ENCODE measurements at regions not wholly inside any gene's neighbourhood (a gene's known extent, or its start where the extent isn't known, plus 50 kb on each side); places are given as distances from the start of the nearest gene placed in this dataset.
A peak's percentile ranks its signal among the peaks of the same experiment; 100 is the strongest.

DNA sequence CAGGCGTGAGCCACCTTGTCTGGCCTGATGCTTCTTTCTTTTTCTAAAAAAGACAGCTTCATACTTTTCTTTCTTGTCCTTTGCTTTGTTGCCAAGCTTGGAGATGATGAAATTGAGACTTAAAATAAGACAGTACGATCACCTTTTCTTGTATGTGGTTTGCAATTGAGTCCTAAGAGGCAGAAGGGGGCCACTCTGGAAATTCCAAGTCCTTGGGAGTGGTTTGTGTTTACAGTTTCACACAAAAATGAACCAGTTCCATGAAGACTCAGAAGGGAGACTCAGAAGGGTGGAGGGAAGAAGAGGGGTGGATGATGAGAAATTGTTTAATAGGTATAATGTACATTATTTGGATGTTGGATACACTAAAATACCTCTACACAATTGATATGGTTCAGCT is 70.7 kb upstream of the TNS3 start:
- 86% methylated on average over 1 of the region's 2 CpGs; no CpG with 5 or more reads in 1 of the 2 experiments for WGBS, 2 experiments (ENCODE audit: insufficient coverage in 2 of 2)
- Histone ChIP-seq H3K4me1 (ENCODE audit: control insufficient read depth, insufficient read depth, low read length, poor library complexity, severe bottlenecking) (peaks cover 4% of the 10 kb centered on the region), H3K4me3 (ENCODE audit: extremely low read depth, insufficient read depth, low read length, poor library complexity, severe bottlenecking) (no peak overlapping the region), H3K9me3 (ENCODE audit: control insufficient read depth, low read length) (no peaks in the 10 kb centered on the region), H3K27ac (ENCODE audit: low read depth, low read length, severe bottlenecking) (no peak overlapping the region), H3K36me3 (ENCODE audit: control insufficient read depth, insufficient read depth, low read length) (no peaks in the 10 kb centered on the region)

DNA sequence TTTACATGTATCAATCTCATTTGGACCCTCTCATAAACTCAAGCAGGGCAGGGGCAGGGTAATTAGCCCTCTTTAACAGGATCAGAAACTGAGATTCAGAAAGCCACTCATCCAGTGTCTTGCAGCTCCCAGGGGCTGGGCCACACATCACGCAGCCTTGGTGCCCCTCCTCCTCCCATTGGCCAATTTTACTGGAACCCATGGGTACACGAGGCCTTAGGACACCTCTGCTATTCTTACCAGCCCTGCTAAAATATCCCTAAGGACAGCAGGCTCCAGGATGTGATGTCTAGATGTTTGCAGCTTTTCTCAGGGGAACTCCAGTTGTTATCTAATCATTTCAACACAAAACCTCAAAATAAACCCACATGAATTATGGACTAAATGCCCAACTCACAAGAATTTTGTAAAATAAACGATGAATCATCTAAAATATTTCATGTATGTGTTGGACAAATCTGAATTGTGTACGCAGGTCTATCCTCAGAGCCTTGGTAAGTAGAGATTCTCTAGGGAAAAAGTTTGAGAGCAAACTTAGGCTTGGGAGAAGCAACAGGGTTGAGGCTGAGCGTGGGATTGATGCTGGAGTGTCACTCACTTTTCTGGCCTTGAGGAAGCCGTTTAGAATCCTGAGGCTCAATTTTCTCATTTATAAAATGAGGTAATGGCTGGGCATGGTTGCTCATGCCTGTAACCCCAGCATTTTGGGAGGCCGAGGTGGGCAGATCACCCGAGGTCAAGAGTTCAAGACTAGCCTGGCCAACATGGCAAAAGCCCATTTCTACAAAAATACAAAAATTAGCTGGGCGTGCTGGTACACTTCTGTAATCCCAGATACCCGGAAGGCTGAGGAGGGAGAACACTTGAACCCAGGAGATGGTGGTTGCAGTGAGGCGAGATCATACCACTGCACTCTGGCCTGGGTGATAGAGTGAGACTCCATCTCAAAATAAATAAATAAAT is 69.7 kb upstream of the TNS3 start:
- Histone ChIP-seq H3K27ac (ENCODE audit: low read depth, low read length, severe bottlenecking) (no peak overlapping the region), H3K4me1 (ENCODE audit: control insufficient read depth, insufficient read depth, low read length, poor library complexity, severe bottlenecking) (peaks cover 4% of the 10 kb centered on the region), H3K4me3 (ENCODE audit: extremely low read depth, insufficient read depth, low read length, poor library complexity, severe bottlenecking) (no peak overlapping the region), H3K36me3 (ENCODE audit: control insufficient read depth, insufficient read depth, low read length) (no peaks in the 10 kb centered on the region), H3K9me3 (ENCODE audit: control insufficient read depth, low read length) (no peaks in the 10 kb centered on the region)
- 87 to 90% methylated on average over 5 to 6 of the region's 11 CpGs for WGBS, 2 experiments (ENCODE audit: insufficient coverage in 2 of 2)

DNA sequence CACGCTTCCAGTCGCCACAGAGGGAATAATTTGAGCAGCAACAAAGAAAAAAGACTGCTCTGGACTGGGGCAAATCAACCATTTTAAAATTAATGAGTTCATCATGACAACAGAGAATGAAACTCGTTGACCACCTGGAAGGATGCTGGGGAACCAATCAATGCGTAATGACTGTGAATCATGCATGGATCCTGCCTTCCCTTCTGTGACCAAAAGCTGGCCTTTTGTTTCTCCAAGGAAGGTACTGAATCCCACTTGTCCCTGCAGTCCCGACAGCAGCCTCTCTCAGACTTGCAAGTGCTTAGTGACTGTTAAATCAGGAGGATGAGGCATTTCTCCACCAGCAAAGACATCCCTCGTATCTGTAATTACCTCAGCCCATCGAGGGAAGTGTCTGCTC is 68.0 kb upstream of the TNS3 start:
- no peaks in the 10 kb centered on the region for H3K36me3 ChIP-seq (ENCODE audit: control insufficient read depth, insufficient read depth, low read length)
- 81 to 84% methylated on average over 6 to 7 of the region's 7 CpGs for WGBS, 2 experiments (ENCODE audit: insufficient coverage in 2 of 2)
- H3K27ac ChIP-seq (ENCODE audit: low read depth, low read length, severe bottlenecking), result no peak overlapping the region
- H3K4me3 ChIP-seq (ENCODE audit: extremely low read depth, insufficient read depth, low read length, poor library complexity, severe bottlenecking), result no peak overlapping the region
- H3K9me3 ChIP-seq (ENCODE audit: control insufficient read depth, low read length), result no peaks in the 10 kb centered on the region
- H3K4me1 ChIP-seq (ENCODE audit: control insufficient read depth, insufficient read depth, low read length, poor library complexity, severe bottlenecking), result peaks cover 4% of the 10 kb centered on the region

DNA sequence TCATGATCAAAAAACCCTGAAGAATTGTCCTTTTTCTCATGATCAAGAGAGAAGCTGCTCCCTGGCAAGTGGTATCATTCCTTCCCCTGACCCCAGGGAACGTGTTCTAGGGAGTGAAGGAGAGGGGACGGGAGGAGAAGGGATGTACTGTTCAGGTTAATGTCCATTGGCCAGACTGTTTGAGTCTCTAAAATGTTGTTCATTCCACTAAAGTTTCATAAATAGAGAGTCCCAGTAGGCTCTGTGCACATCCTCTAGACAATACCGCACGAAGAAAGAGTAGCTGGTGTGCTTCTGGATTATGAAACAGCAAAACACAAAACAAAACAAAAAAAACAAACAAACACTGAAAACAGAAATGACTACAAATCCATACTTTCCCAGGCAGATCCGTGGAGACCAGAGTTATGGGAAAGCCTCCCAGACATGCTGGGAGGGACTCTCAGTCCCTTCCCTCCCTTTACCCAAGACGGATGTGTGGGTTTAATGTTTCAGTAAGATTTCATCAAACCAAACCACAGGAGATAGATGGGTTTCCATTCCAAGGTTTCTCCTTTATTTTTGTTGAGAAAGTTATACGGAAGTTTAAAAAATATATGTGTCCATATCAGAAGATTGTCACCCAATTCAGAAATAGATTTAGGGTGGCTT is 66.5 kb upstream of the TNS3 start:
- no peaks in the 10 kb centered on the region for H3K9me3 ChIP-seq (ENCODE audit: control insufficient read depth, low read length)
- peak overlapping the region; percentile 43 for H3K27ac ChIP-seq (ENCODE audit: low read depth, low read length, severe bottlenecking)
- H3K4me1 ChIP-seq (ENCODE audit: control insufficient read depth, insufficient read depth, low read length, poor library complexity, severe bottlenecking), result no peaks in the 10 kb centered on the region
- 83 to 100% methylated on average over 2 of the region's 7 CpGs for WGBS, 2 experiments (ENCODE audit: insufficient coverage in 2 of 2)
- H3K36me3 ChIP-seq (ENCODE audit: control insufficient read depth, insufficient read depth, low read length), result no peaks in the 10 kb centered on the region
- H3K4me3 ChIP-seq (ENCODE audit: extremely low read depth, insufficient read depth, low read length, poor library complexity, severe bottlenecking), result no peak overlapping the region

DNA sequence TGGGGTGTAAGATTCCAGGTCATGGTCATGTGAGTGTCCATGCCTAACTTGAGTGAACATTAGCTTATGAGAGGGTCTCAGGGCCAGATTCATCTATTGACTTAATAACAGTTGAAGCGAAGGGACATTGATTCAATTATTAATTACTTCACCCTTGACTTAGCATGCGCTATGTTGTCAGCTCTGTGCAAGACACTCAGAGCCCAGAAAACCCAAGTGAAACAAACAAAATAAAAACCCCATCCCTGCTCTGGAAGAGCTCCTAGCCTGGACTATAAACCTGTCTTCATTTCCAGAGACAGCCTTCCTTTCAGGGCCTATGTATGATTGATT is 66.0 kb upstream of the TNS3 start:
- H3K36me3 ChIP-seq (ENCODE audit: control insufficient read depth, insufficient read depth, low read length), result no peaks in the 10 kb centered on the region
- no peaks in the 10 kb centered on the region for H3K9me3 ChIP-seq (ENCODE audit: control insufficient read depth, low read length)
- peak overlapping the region; percentile 43 for H3K27ac ChIP-seq (ENCODE audit: low read depth, low read length, severe bottlenecking)
- 100% methylated on average over 1 of the region's 2 CpGs for WGBS, 2 experiments (ENCODE audit: insufficient coverage in 2 of 2)
- H3K4me3 ChIP-seq (ENCODE audit: extremely low read depth, insufficient read depth, low read length, poor library complexity, severe bottlenecking), result no peak overlapping the region
- H3K4me1 ChIP-seq (ENCODE audit: control insufficient read depth, insufficient read depth, low read length, poor library complexity, severe bottlenecking), result no peaks in the 10 kb centered on the region

DNA sequence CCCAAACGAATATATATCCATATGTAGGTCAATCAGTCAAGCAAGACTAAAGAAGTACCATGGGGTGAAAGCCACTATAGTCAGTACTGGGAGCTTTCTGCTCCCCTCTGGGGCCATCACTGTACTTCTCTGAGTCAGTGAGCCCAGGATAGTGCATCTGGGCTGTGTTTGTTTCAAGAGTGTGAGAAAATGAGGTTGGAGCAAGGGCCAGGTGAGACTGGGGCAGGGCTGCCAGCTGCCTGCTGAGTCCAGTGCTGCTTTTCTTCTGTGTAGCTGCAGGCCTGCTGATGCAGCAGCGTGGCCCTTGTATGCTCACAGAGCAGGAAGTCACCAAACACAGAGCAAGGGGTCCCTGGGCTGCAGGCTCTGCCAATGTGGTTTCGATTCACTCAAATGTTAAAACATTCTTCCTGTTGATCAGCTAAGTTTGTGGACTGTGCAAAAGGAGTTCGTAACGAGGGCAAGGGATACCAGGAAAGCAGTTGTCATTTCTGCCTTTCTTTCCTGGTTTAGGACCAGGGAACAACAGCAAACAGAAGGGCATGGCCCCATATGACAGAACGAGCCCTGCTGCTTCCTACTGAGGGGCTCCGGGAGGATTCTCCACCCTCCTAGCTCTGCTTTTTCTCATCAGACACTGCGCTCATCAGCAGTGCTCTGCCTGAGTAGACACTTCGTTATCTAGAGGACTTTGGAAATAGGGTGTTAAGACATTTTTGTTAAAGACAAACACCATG is 65.4 kb upstream of the TNS3 start:
- Histone ChIP-seq H3K4me1 (ENCODE audit: control insufficient read depth, insufficient read depth, low read length, poor library complexity, severe bottlenecking) (no peaks in the 10 kb centered on the region), H3K36me3 (ENCODE audit: control insufficient read depth, insufficient read depth, low read length) (no peaks in the 10 kb centered on the region), H3K27ac (ENCODE audit: low read depth, low read length, severe bottlenecking) (peak overlapping the region; percentile 43), H3K4me3 (ENCODE audit: extremely low read depth, insufficient read depth, low read length, poor library complexity, severe bottlenecking) (no peak overlapping the region), H3K9me3 (ENCODE audit: control insufficient read depth, low read length) (no peaks in the 10 kb centered on the region)
- WGBS, 2 experiments (ENCODE audit: insufficient coverage in 2 of 2), result 77 to 83% methylated on average over 6 to 7 of the region's 9 CpGs

DNA sequence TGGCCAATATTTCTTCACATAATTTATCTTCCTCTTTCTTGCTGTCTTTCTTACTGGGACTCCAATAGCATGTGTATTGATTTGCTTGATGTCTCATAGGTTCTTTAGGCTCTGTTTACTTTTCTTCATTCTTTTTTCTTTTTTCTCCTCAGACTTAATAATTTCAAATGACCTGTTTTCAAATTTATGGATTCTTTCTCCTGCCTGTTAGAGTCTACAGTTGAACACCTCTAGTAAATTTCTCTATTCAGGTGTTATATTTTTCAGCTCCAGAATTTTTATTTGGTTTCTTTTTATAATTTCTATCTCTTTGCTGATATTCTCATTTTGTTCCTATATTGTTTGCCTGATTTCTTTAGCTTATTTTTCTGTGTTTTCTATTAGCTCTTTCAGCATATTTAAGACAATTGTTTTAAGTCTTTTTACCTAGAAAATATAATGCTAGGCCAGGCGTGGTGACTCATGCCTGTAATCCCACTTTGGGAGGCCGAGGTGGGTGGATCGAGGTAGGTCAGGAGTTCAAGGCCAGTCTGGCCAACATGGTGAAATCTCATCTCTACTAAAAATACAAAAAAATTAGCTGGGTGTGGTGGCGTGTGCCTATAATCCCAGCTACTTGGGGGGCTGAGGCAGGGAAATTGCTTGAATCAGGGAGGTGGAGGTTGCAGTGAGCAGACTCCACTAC is 61.9 kb upstream of the TNS3 start:
- Histone ChIP-seq H3K4me3 (ENCODE audit: extremely low read depth, insufficient read depth, low read length, poor library complexity, severe bottlenecking) (no peak overlapping the region), H3K27ac (ENCODE audit: low read depth, low read length, severe bottlenecking) (no peak overlapping the region)
- 100% methylated on average over 1 of the region's 4 CpGs; no CpG with 5 or more reads in 1 of the 2 experiments for WGBS, 2 experiments (ENCODE audit: insufficient coverage in 2 of 2)

DNA sequence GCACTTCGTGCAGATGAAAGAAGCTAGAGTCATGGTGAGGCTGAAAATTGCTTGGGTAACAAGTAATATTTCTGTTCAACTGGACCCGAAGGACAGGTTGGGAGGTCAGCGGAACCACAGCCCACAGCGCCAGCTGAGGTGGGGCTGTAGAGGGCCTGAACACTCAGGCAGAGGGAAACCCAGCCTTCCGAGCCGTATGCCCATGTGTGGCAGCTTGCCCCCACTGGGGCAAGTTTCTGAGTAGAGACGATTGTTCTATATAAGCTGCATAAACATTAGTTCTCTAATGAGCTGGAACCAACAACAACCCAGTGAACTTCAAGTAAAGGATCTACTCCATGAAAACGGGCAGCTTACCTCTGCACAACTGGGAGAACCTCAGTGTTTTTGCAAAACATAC is 58.4 kb upstream of the TNS3 start:
- Histone ChIP-seq H3K4me1 (ENCODE audit: control insufficient read depth, insufficient read depth, low read length, poor library complexity, severe bottlenecking) (peaks cover 17% of the 10 kb centered on the region), H3K9me3 (ENCODE audit: control insufficient read depth, low read length) (no peaks in the 10 kb centered on the region), H3K27ac (ENCODE audit: low read depth, low read length, severe bottlenecking) (no peak overlapping the region), H3K36me3 (ENCODE audit: control insufficient read depth, insufficient read depth, low read length) (no peaks in the 10 kb centered on the region), H3K4me3 (ENCODE audit: extremely low read depth, insufficient read depth, low read length, poor library complexity, severe bottlenecking) (no peak overlapping the region)
- WGBS, 2 experiments (ENCODE audit: insufficient coverage in 2 of 2), result 88 to 92% methylated on average over 3 to 7 of the region's 8 CpGs

More for the DNA sequence above, 61.9 kb upstream of the TNS3 start:
- Histone ChIP-seq H3K36me3 (ENCODE audit: control insufficient read depth, insufficient read depth, low read length) (no peaks in the 10 kb centered on the region), H3K4me1 (ENCODE audit: control insufficient read depth, insufficient read depth, low read length, poor library complexity, severe bottlenecking) (no peaks in the 10 kb centered on the region), H3K9me3 (ENCODE audit: control insufficient read depth, low read length) (no peaks in the 10 kb centered on the region)

DNA sequence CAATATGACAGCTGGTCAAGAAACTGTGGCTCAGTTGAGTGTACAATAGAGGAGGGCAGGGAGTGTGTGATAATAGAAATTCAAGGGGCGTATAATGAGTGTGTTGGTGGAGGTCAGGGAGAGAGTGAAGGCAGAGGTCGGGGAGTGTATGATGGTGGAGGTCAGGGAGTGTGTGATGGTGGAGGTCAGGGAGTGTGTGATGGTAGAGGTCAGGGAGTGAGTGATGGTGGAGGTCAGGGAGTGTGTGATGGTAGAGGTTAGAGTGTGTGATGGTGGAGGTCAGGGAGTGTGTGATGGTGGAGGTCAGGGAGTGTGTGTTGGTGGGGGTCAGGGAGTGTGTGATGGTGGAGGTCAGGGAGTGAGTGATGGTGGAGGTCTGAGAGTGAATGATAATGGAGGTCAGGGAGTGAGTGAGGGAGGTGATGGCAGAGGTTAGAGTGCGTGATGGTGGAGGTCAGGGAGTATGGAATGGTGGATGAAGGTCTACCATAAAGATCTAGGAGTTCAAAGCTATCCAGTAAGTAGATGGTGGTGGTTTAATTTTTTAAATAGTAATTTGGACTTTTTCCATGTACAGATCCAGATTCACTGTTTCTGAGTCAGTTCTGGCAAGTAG is 57.7 kb upstream of the TNS3 start:
- no peak overlapping the region for H3K27ac ChIP-seq (ENCODE audit: low read depth, low read length, severe bottlenecking)
- no peaks in the 10 kb centered on the region for H3K36me3 ChIP-seq (ENCODE audit: control insufficient read depth, insufficient read depth, low read length)
- no peaks in the 10 kb centered on the region for H3K9me3 ChIP-seq (ENCODE audit: control insufficient read depth, low read length)
- peaks cover 20% of the 10 kb centered on the region for H3K4me1 ChIP-seq (ENCODE audit: control insufficient read depth, insufficient read depth, low read length, poor library complexity, severe bottlenecking)
- H3K4me3 ChIP-seq (ENCODE audit: extremely low read depth, insufficient read depth, low read length, poor library complexity, severe bottlenecking), result no peak overlapping the region
- 88 to 89% methylated on average over 3 of the region's 3 CpGs for WGBS, 2 experiments (ENCODE audit: insufficient coverage in 2 of 2)
